GM12878 (cell line): ENCODE measurements at regions not wholly inside any gene's neighbourhood (a gene's known extent, or its start where the extent isn't known, plus 50 kb on each side); places are given as distances from the start of the nearest gene placed in this dataset.

ENCODE experiments used
- ATAC-seq: fragments of 200-7000 bp; cut with Tn5 transposase; 3 replicates; pipeline ENCODE4 v1.9.1; 2020; ENCODE audit warnings: mild to moderate bottlenecking, moderate library complexity
- BruUV-seq: library from RNA; stranded (reverse); fragments of 400-500 nt; replicated peaks from 2 replicates; lab custom pipeline; 2021; lab: Mats Ljungman, UMichigan
- CTCF ChIA-PET: fragments of 300-600 bp; sonication (Branson Sonifier 250); formaldehyde crosslinking; extraction: SDS; loops from one replicate; lab custom pipeline; 2021; ENCODE audit warnings: inconsistent platforms; lab: Yijun Ruan, JAX
- POLR2A ChIA-PET: fragments of 350-600 bp; formaldehyde crosslinking; extraction: SDS; loops from one replicate; lab custom pipeline; 2021; ENCODE audit warnings: inconsistent platforms; lab: Charles Lee
- RAD21 ChIA-PET: fragments of 300-600 bp; sonication (Branson Sonifier 250); formaldehyde crosslinking; loops from one replicate; lab custom pipeline; 2023; ENCODE audit warnings: antibody characterized with exemption; ENCODE audit not compliant: unreplicated experiment; lab: Charles Lee
- SMC1A ChIA-PET: fragments of 300-600 bp; sonication (Branson Sonifier 250); formaldehyde crosslinking; loops from one replicate; lab custom pipeline; 2023; ENCODE audit not compliant: unreplicated experiment, uncharacterized antibody; lab: Charles Lee
- DNase-seq: peaks from one replicate; pipeline ENCODE4 v3.0.0-alpha.2; 2011; ENCODE audit warnings: low read depth, low spot score
- FAIRE-seq: peaks from 3 replicates; lab custom pipeline; 2011; peaks lifted over from hg19 to GRCh38; lab: Jason Lieb, UNC
- H2AFZ ChIP-seq: 2 replicates; pipeline ENCODE4 v1.6.0; 2011; ENCODE audit warnings: low read depth, low read length, control low read depth; ENCODE audit not compliant: control insufficient read depth
- H3K27ac ChIP-seq: 2 replicates; pipeline ENCODE4 v1.5.1; 2011; ENCODE audit warnings: control low read depth; ENCODE audit not compliant: control insufficient read depth, insufficient read depth
- H3K27me3 ChIP-seq, 2 experiments: replicated peaks in 1 of 2; 2 replicates each; pipeline versions ENCODE4 v1.6.0 to v1.6.1; 2011; ENCODE audit warnings: low read length in 1 of 2; ENCODE audit not compliant: control insufficient read depth in 2 of 2, insufficient read depth in 2 of 2
- H3K36me3 ChIP-seq, 2 experiments: 2 replicates each; pipeline ENCODE4 v1.5.1; 2011; ENCODE audit warnings: low read length in 1 of 2; ENCODE audit not compliant: control insufficient read depth in 2 of 2, insufficient read depth in 2 of 2
- H3K4me1 ChIP-seq: 2 replicates; pipeline ENCODE4 v1.6.1; 2011; ENCODE audit warnings: mild to moderate bottlenecking, low read length, moderate library complexity, mixed read lengths; ENCODE audit not compliant: control insufficient read depth, insufficient read depth
- H3K4me2 ChIP-seq: 2 replicates; pipeline ENCODE4 v1.6.0; 2011; ENCODE audit warnings: control low read depth; ENCODE audit not compliant: control insufficient read depth, insufficient read depth
- H3K4me3 ChIP-seq: fragments of 200-600 bp; sonication (generic); 2 replicates; pipeline ENCODE4 v1.5.1; 2016
- H3K79me2 ChIP-seq: 2 replicates; pipeline ENCODE4 v1.6.0; 2011; ENCODE audit warnings: low read length; ENCODE audit not compliant: control insufficient read depth, insufficient read depth
- H3K9ac ChIP-seq: 2 replicates; pipeline ENCODE4 v1.8.0; 2011; ENCODE audit warnings: low read length, control low read depth, mixed read lengths; ENCODE audit not compliant: control insufficient read depth, insufficient read depth
- H3K9me3 ChIP-seq: replicated peaks from 3 replicates; pipeline ENCODE4 v1.5.1; 2011; ENCODE audit warnings: mild to moderate bottlenecking, low read length; ENCODE audit not compliant: control insufficient read depth, insufficient read depth
- H4K20me1 ChIP-seq: 2 replicates; pipeline ENCODE4 v1.6.0; 2011; ENCODE audit not compliant: control insufficient read depth, insufficient read depth
- ATF7 ChIP-seq: fragments of 450-650 bp; IDR thresholded peaks from 2 replicates; pipeline ENCODE4 v1.6.1; 2016; ENCODE audit warnings: low read depth, mild to moderate bottlenecking
- CHD2 ChIP-seq: IDR thresholded peaks from 2 replicates; pipeline ENCODE4 v1.6.1; 2011; ENCODE audit warnings: low read depth, low read length, improper control_type of control experiment, borderline replicate concordance
- CTCF ChIP-seq, 3 experiments: IDR thresholded peaks in 2 of 3; conservative IDR thresholded peaks in 1 of 3; 2 replicates each; pipeline ENCODE4 v1.5.1; 2011; ENCODE audit warnings: low read depth in 3 of 3, low read length in 3 of 3, mild to moderate bottlenecking in 3 of 3, control low read depth in 2 of 3, moderate library complexity in 2 of 3, inconsistent platforms in 1 of 3, mixed read lengths in 1 of 3; ENCODE audit not compliant: control insufficient read depth in 2 of 3, insufficient read depth in 1 of 3; ENCODE audit errors: extremely low read depth in 1 of 3
- HDGF ChIP-seq: fragments of 450-650 bp; IDR thresholded peaks from 2 replicates; pipeline ENCODE4 v1.6.1; 2016; ENCODE audit warnings: antibody characterized with exemption
- JUNB ChIP-seq: IDR thresholded peaks from 2 replicates; pipeline ENCODE4 v1.6.1; 2016; ENCODE audit warnings: antibody characterized with exemption, mild to moderate bottlenecking
- NFXL1 ChIP-seq: fragments of 450-650 bp; IDR thresholded peaks from 2 replicates; pipeline ENCODE4 v1.6.1; 2017; ENCODE audit warnings: antibody characterized with exemption, mild to moderate bottlenecking, borderline replicate concordance
- NR2C1 ChIP-seq: fragments of 450-650 bp; IDR thresholded peaks from 2 replicates; pipeline ENCODE4 v1.6.1; 2017; ENCODE audit warnings: antibody characterized with exemption, mild to moderate bottlenecking, moderate library complexity
- SIN3A ChIP-seq: IDR thresholded peaks from 2 replicates; pipeline ENCODE4 v1.6.1; 2012; ENCODE audit warnings: low read depth, low read length, improper control_type of control experiment
- USF2 ChIP-seq: IDR thresholded peaks from 2 replicates; pipeline ENCODE4 v1.6.1; 2011; ENCODE audit warnings: low read depth, low read length, improper control_type of control experiment, borderline replicate concordance
- ZNF687 ChIP-seq: fragments of 450-650 bp; IDR thresholded peaks from 2 replicates; pipeline ENCODE4 v1.6.1; 2017; ENCODE audit warnings: mild to moderate bottlenecking, moderate library complexity
- WGBS: methylation state at CpG from one replicate; pipeline ENCODE4 v1.1.6; 2016; ENCODE audit warnings: low lambda C conversion rate; ENCODE audit not compliant: insufficient replicate concordance, insufficient coverage; ENCODE audit errors: missing lambda C conversion rate; 5-methylcytosine and 5-hydroxymethylcytosine counted together
- in situ Hi-C: fragments of 300-500 bp; cut with MboI; formaldehyde crosslinking; loops from 9 replicates; pipeline ENCODE4 v1.14.3; 2018; ENCODE audit warnings: mixed read lengths
- intact Hi-C: fragments of 100-400 bp; cut with micrococcal nuclease; formaldehyde crosslinking; loops from one replicate; pipeline ENCODE4 v1.14.2; 2022; ENCODE audit not compliant: unreplicated experiment
- TF ChIP-seq, protein P1 (sequence below): fragments of 450-650 bp; IDR thresholded peaks from 2 replicates; pipeline ENCODE4 v1.6.1; 2017; ENCODE audit warnings: borderline replicate concordance

GRCh38 chrX:148361641-148362040 lies 138.8 kb upstream of the AFF2 start (continued):
- no peak for TF ChIP-seq CTCF (IDR thresholded peaks at IDR 0.05 in 2 of 3, conservative IDR thresholded peaks at IDR 0.05 in 1 of 3; ENCODE audit: control insufficient read depth in 2 of 3, extremely low read depth in 1 of 3, insufficient read depth in 1 of 3, low read depth in 3 of 3, low read length in 3 of 3)

- SMC1A ChIA-PET, result interaction anchor here (0.6 to 1.1 kb wide), 2 partner anchors 9 to 141 kb away, joined by 4 read pairs; no protein-coding TSS in a partner anchor
- POLR2A ChIA-PET, result interaction anchor here (1.6 kb wide), 1 partner anchor 10 kb away, joined by 3 read pairs; no protein-coding TSS in a partner anchor
- Histone ChIP-seq H3K4me3 (no peak overlapping the region), H3K4me1 (no peaks in the 10 kb centered on the region), H3K79me2 (no peaks in the 10 kb centered on the region), H3K4me2 (no peak overlapping the region), H4K20me1 (no peaks in the 10 kb centered on the region), H3K27ac (no peak overlapping the region), H3K9ac (no peak overlapping the region), H3K9me3 (no peaks in the 10 kb centered on the region), H3K27me3 (no peaks in the 10 kb centered on the region), H2AFZ (no peak overlapping the region), H3K36me3 (no peaks in the 10 kb centered on the region)
- no peak for ATAC-seq
- DNase-seq, result no peak
- RAD21 ChIA-PET, result no interaction called here
- intact Hi-C loops (no loop called here), in situ Hi-C loops (no loop called here)
- CTCF ChIA-PET, result interaction anchor here (0.6 kb wide), 1 partner anchor 167 kb away, joined by 3 read pairs; no protein-coding TSS in a partner anchor
- WGBS, result 0% methylated on average over 3 of the region's 3 CpGs
- FAIRE-seq, result no peak
- BruUV-seq, result no TSS peak
- TF ChIP-seq SIN3A, result no peak
- no peak for TF ChIP-seq JUNB
- TF ChIP-seq ZNF687, result no peak
- TF ChIP-seq NR2C1, result no peak
- TF ChIP-seq USF2, result no peak
- no peak for TF ChIP-seq ATF7
- no peak for TF ChIP-seq HDGF
- TF ChIP-seq CHD2, result no peak
- TF ChIP-seq, protein P1, sequence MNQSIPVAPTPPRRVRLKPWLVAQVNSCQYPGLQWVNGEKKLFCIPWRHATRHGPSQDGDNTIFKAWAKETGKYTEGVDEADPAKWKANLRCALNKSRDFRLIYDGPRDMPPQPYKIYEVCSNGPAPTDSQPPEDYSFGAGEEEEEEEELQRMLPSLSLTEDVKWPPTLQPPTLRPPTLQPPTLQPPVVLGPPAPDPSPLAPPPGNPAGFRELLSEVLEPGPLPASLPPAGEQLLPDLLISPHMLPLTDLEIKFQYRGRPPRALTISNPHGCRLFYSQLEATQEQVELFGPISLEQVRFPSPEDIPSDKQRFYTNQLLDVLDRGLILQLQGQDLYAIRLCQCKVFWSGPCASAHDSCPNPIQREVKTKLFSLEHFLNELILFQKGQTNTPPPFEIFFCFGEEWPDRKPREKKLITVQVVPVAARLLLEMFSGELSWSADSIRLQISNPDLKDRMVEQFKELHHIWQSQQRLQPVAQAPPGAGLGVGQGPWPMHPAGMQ, result no peak
- no peak for TF ChIP-seq NFXL1
These were observed 136.8 kb upstream of the AFF2 start for GRCh38 chrX:148363471-148364235.
